ENCODE measurements at regions not wholly inside any gene's neighbourhood (a gene's known extent, or its start where the extent isn't known, plus 50 kb on each side); places are given as distances from the start of the nearest gene placed in this dataset.

GRCh38 chr7:112610636-112611035 lies 129.8 kb downstream of the LSMEM1 start:
- TF ChIP-seq CTCF (IDR thresholded peaks at IDR 0.05) = no peak
- TF ChIP-seq TAF1 (IDR thresholded peaks at IDR 0.05; ENCODE audit: borderline replicate concordance, low read depth, low read length) = no peak
- TF ChIP-seq JUND (IDR thresholded peaks at IDR 0.05) = no peak
- no peak for TF ChIP-seq TEAD4 (IDR thresholded peaks at IDR 0.05; ENCODE audit: borderline replicate concordance, insufficient read depth)

Measured in SK-N-SH (cell line).